ENCODE measurements at regions not wholly inside any gene's neighbourhood (a gene's known extent, or its start where the extent isn't known, plus 50 kb on each side); places are given as distances from the start of the nearest gene placed in this dataset.

GRCh38 chr1:98437011-98437410 is 224.5 kb upstream of the SNX7 start:
- H3K9me3 ChIP-seq: no peaks in the 10 kb centered on the region
- ChIA-PET CTCF (no interaction called here), POLR2A (no interaction called here)
- FAIRE-seq (no peak), ATAC-seq (no peak), DNase-seq (ENCODE audit: low read depth in 1 of 2, low spot score in 1 of 2) (no peak)
- H3K4me3 ChIP-seq: no peak overlapping the region
- TF ChIP-seq RARB (CRISPR knock-in tag; IDR thresholded peaks at IDR 0.05) (no peak), HMGXB4 (CRISPR knock-in tag; IDR thresholded peaks at IDR 0.05; ENCODE audit: borderline replicate concordance) (no peak), MAX (IDR thresholded peaks at IDR 0.05) (no peak), ELK1 (IDR thresholded peaks at IDR 0.05; ENCODE audit: low read depth, low read length) (no peak), SMC3 (IDR thresholded peaks at IDR 0.05) (no peak), ESRRA (IDR thresholded peaks at IDR 0.05; ENCODE audit: borderline replicate concordance, low read length) (no peak), ZC3H11A (IDR thresholded peaks at IDR 0.05) (no peak), HEYL (CRISPR knock-in tag; IDR thresholded peaks at IDR 0.05) (no peak), GATA3 (IDR thresholded peaks at IDR 0.05; ENCODE audit: borderline replicate concordance) (no peak), ZFP36 (IDR thresholded peaks at IDR 0.05; ENCODE audit: borderline replicate concordance, partially characterized antibody) (no peak), NFE2L2 (conservative IDR thresholded peaks at IDR 0.05; ENCODE audit: low read length) (no peak), MAFK (IDR thresholded peaks at IDR 0.05; ENCODE audit: partially characterized antibody) (no peak), ZNF302 (CRISPR knock-in tag; IDR thresholded peaks at IDR 0.05) (no peak), USF2 (IDR thresholded peaks at IDR 0.05) (no peak), RAD21 (conservative IDR thresholded peaks at IDR 0.05 in 1 of 2, IDR thresholded peaks at IDR 0.05 in 1 of 2) (no peak)
- no peaks in the 10 kb centered on the region for H3K4me1 ChIP-seq
- H3K27ac ChIP-seq: no peak overlapping the region
- 48% methylated on average over 2 of the region's 2 CpGs for WGBS (ENCODE audit: missing lambda C conversion rate)
- H3K4me2 ChIP-seq: no peak overlapping the region

GRCh38 chr1:98429965-98430443 is 231.5 kb upstream of the SNX7 start:
- Histone ChIP-seq H3K4me3 (no peak overlapping the region), H3K4me1 (peaks cover 6% of the 10 kb centered on the region; the same call in 1 of the 3 replicates), H3K4me2 (no peak overlapping the region), H3K9me3 (no peaks in the 10 kb centered on the region), H3K27ac (no peak overlapping the region)
- FAIRE-seq: no peak
- POLR2A ChIA-PET: no interaction called here
- TF ChIP-seq CTCF (IDR thresholded peaks at IDR 0.05) (no peak), RARB (CRISPR knock-in tag; IDR thresholded peaks at IDR 0.05) (no peak), MAX (IDR thresholded peaks at IDR 0.05) (no peak), USF2 (IDR thresholded peaks at IDR 0.05) (no peak), JUNB (IDR thresholded peaks at IDR 0.05) (no peak), RFX5 (IDR thresholded peaks at IDR 0.05) (no peak), RAD21 (conservative IDR thresholded peaks at IDR 0.05 in 1 of 2, IDR thresholded peaks at IDR 0.05 in 1 of 2) (no peak), ZSCAN20 (CRISPR knock-in tag; IDR thresholded peaks at IDR 0.05) (no peak), KDM1A (IDR thresholded peaks at IDR 0.05; ENCODE audit: low read depth) (no peak), EHF (CRISPR knock-in tag; IDR thresholded peaks at IDR 0.05) (no peak), KDM5A (IDR thresholded peaks at IDR 0.05) (no peak), FOXS1 (CRISPR knock-in tag; IDR thresholded peaks at IDR 0.05) (no peak), RCOR1 (IDR thresholded peaks at IDR 0.05; ENCODE audit: low read depth, low read length) (no peak)
- WGBS (ENCODE audit: missing lambda C conversion rate): 63% methylated on average over 2 of the region's 2 CpGs
- no peak for DNase-seq (ENCODE audit: low read depth in 1 of 2, low spot score in 1 of 2)
- CTCF ChIA-PET: no interaction called here
- no peak for ATAC-seq
